Heart left ventricle (tissue), 13 donors: ENCODE measurements at regions not wholly inside any gene's neighbourhood (a gene's known extent, or its start where the extent isn't known, plus 50 kb on each side); places are given as distances from the start of the nearest gene placed in this dataset.

Experiments
- CTCF ChIP-seq, 12 donors: fragments of 200-600 bp; sonication (generic) in 4 of 12; IDR thresholded peaks; one replicate each; pipeline versions ENCODE4 v1.5.0 to v1.8.0; 2018 to 2022; ENCODE audit warnings: antibody characterized with exemption in 12 of 12, mild to moderate bottlenecking in 5 of 12
- POLR2A ChIP-seq, 2 donors: fragments of 450-650 bp; IDR thresholded peaks; one replicate each; pipeline ENCODE4 v1.6.1; 2017; ENCODE audit warnings: antibody characterized with exemption in 2 of 2, mild to moderate bottlenecking in 2 of 2, moderate library complexity in 2 of 2
- donor health status: ischemic (EF 13 %, LVEDD 7.1; RV severe dilation, severe dysfunction).
- donor health status: DM: no; HTN: yes; CAD: no.
- donor health status: DM: no; HTN: no; CAD: no.
- donor health status: ischemic (EF 25% LVEDD 6.9; RV normal size, moderate dysfunction).
- donor health status: ischemic (EF 25% LVEDD 5.7; RV mildly dilated, moderate dysfunction).
- donor health status: ischemic (EF 35%, LVEDD 5.7; RV mildly dilated, moderate dysfunction).
- donor health status: nonischemic (EF 11% LVEDD 7.7; RV severe dilation, severe dysfunction).
- donor health status: DM: yes; HTN: yes; CAD: no.
- donor health status: PGD.
- donor health status: ischemic (EF 29% LVEDD 5.4; RV normal size, mild dysfunction).
- donor health status: nonischemic (EF 23%, LVEDD 6.1; RV moderate dilation, normal function).

- TF ChIP-seq CTCF (IDR thresholded peaks at IDR 0.05) (no peak), POLR2A (IDR thresholded peaks at IDR 0.05) (no peak)
Observed at GRCh38 chr4:43846111-43846587, 602.5 kb downstream of the KCTD8 start.
